ENCODE measurements at regions not wholly inside any gene's neighbourhood (a gene's known extent, or its start where the extent isn't known, plus 50 kb on each side); places are given as distances from the start of the nearest gene placed in this dataset.

DNA sequence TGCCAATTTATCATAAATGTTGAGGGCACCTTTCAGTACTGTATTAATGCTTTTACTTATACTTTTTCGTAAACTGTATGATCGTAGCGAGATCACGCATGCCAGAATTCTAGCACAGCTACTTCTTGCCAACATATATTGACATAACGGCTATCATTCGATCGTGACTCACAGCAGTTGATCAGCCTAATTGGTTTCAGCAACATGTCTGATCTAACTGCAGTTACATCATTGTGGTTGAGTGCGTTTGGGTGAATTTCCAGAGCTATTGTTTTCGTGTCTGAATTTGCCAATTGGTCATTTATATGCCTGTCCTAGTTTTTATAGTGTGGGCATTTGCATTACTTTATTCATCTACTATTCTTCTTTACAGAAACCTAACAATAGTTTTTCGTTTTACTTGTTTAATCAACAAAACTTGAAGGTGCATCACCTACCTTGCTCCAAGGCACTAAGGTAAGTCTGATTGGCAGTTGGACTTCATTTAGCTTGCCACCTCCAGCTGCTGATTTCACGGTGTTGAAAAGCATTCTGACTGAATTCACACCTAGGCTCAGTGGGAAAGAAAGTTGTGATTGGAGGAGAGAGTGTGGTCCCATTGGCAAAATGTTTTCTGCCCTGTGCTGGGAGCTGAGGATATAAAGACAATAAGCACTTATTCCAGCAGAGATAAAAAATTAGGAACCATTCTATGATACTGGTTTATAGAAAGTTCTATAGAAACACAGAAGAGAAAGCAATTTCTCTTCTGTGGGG, 120.9 kb upstream of the RGMA start:
- no peak for DNase-seq
- H3K27me3 ChIP-seq = no peaks in the 10 kb centered on the region
- no peaks in the 10 kb centered on the region for H3K36me3 ChIP-seq
- intact Hi-C loops (cut with DNase I; ENCODE audit: low total_unique reads) = loop anchor here (10.0 kb wide), 1 partner anchor 1445 kb away; no protein-coding TSS in a partner anchor
- WGBS, 2 donors (ENCODE audit: low coverage in 1 of 2) = 75 to 76% methylated on average over 8 to 11 of the region's 11 CpGs
- H3K4me3 ChIP-seq = no peak overlapping the region
- no peaks in the 10 kb centered on the region for H3K4me1 ChIP-seq
- in situ Hi-C loops (cut with MboI; ENCODE audit: low pct_ligation_motif_present in 1 of 4, low pct_unique_long_range_greater_than_20kb in 1 of 4, low sequenced_read_pairs in 3 of 4) = no loop called here
- no peak for TF ChIP-seq POLR2AphosphoS5 (IDR thresholded peaks at IDR 0.05)
- TF ChIP-seq CTCF (IDR thresholded peaks at IDR 0.05) = no peak
- no peak for TF ChIP-seq POLR2A (IDR thresholded peaks at IDR 0.05)
- TF ChIP-seq EP300 (IDR thresholded peaks at IDR 0.05; ENCODE audit: low read depth) = no peak
- H3K9me3 ChIP-seq = no peaks in the 10 kb centered on the region
- H3K27ac ChIP-seq = no peak overlapping the region

GRCh38 chr15:93206893-93207292, 117.9 kb upstream of the RGMA start:
- no peak overlapping the region for H3K4me3 ChIP-seq
- TF ChIP-seq POLR2A (IDR thresholded peaks at IDR 0.05) = no peak
- no peak for TF ChIP-seq EP300 (IDR thresholded peaks at IDR 0.05; ENCODE audit: low read depth)
- TF ChIP-seq POLR2AphosphoS5 (IDR thresholded peaks at IDR 0.05) = no peak
- TF ChIP-seq CTCF (IDR thresholded peaks at IDR 0.05) = no peak
- no peaks in the 10 kb centered on the region for H3K36me3 ChIP-seq
- DNase-seq = no peak
- intact Hi-C loops (cut with DNase I; ENCODE audit: low total_unique reads) (loop anchor here (10.0 kb wide), 1 partner anchor 1442 kb away; no protein-coding TSS in a partner anchor), in situ Hi-C loops (cut with MboI; ENCODE audit: low pct_ligation_motif_present in 1 of 4, low pct_unique_long_range_greater_than_20kb in 1 of 4, low sequenced_read_pairs in 3 of 4) (no loop called here)
- no peak overlapping the region for H3K27ac ChIP-seq
- WGBS, 2 donors (ENCODE audit: low coverage in 1 of 2) = 33 to 56% methylated on average over 1 of the region's 1 CpG
- no peaks in the 10 kb centered on the region for H3K4me1 ChIP-seq
- H3K27me3 ChIP-seq = no peaks in the 10 kb centered on the region
- no peaks in the 10 kb centered on the region for H3K9me3 ChIP-seq

DNA sequence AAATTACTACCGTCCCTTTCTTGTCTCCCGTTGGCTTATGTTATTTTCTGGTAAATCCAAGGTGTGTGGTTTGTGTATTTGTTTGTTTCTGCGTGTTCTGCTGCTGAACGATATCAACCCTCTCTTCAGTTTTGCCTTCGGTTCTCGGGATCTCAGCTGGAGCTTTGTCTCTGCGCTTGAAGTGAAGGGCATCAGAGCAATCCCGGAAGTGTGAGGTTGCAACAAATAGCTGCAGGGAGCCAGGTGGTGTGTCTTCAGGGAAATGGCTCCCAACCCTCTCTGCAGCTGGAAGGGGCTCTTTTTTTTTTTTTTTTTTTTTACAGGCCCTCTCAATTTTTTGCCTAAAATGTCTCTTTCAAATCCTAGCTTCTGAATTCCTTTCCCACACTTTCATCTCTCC, 116.4 kb upstream of the RGMA start:
- no peaks in the 10 kb centered on the region for H3K36me3 ChIP-seq
- WGBS, 2 donors (ENCODE audit: low coverage in 1 of 2) = 89 to 93% methylated on average over 5 to 8 of the region's 8 CpGs
- H3K27me3 ChIP-seq = no peaks in the 10 kb centered on the region
- no peak overlapping the region for H3K27ac ChIP-seq
- no peak overlapping the region for H3K4me3 ChIP-seq
- H3K4me1 ChIP-seq = no peaks in the 10 kb centered on the region
- DNase-seq = no peak
- H3K9me3 ChIP-seq = no peaks in the 10 kb centered on the region
- TF ChIP-seq POLR2A (IDR thresholded peaks at IDR 0.05) (no peak), POLR2AphosphoS5 (IDR thresholded peaks at IDR 0.05) (no peak), EP300 (IDR thresholded peaks at IDR 0.05; ENCODE audit: low read depth) (no peak), CTCF (IDR thresholded peaks at IDR 0.05) (no peak)
- intact Hi-C loops (cut with DNase I; ENCODE audit: low total_unique reads) (loop anchor here (10.0 kb wide), 1 partner anchor 1441 kb away; no protein-coding TSS in a partner anchor), in situ Hi-C loops (cut with MboI; ENCODE audit: low pct_ligation_motif_present in 1 of 4, low pct_unique_long_range_greater_than_20kb in 1 of 4, low sequenced_read_pairs in 3 of 4) (no loop called here)

- intact Hi-C loops (cut with DNase I; ENCODE audit: low total_unique reads) (loop anchor here (10.0 kb wide), 1 partner anchor 1438 kb away; no protein-coding TSS in a partner anchor), in situ Hi-C loops (cut with MboI; ENCODE audit: low pct_ligation_motif_present in 1 of 4, low pct_unique_long_range_greater_than_20kb in 1 of 4, low sequenced_read_pairs in 3 of 4) (no loop called here)
- H3K27ac ChIP-seq = no peak overlapping the region
- H3K9me3 ChIP-seq = peaks cover 0 to 4% of the 10 kb centered on the region in 2 donors
- 13 to 75% methylated on average over 1 of the region's 1 CpG for WGBS, 2 donors (ENCODE audit: low coverage in 1 of 2)
- TF ChIP-seq CTCF (IDR thresholded peaks at IDR 0.05) (no peak), EP300 (IDR thresholded peaks at IDR 0.05; ENCODE audit: low read depth) (no peak), POLR2AphosphoS5 (IDR thresholded peaks at IDR 0.05) (no peak), POLR2A (IDR thresholded peaks at IDR 0.05) (no peak)
- peaks cover 4% of the 10 kb centered on the region for H3K27me3 ChIP-seq
- no peaks in the 10 kb centered on the region for H3K4me1 ChIP-seq
- no peak for DNase-seq
- H3K36me3 ChIP-seq = no peaks in the 10 kb centered on the region
- no peak overlapping the region for H3K4me3 ChIP-seq
Observed at GRCh38 chr15:93203036-93203435, 114.0 kb upstream of the RGMA start.
